NCI-H2196 (cell line): ENCODE measurements at regions not wholly inside any gene's neighbourhood (a gene's known extent, or its start where the extent isn't known, plus 50 kb on each side); places are given as distances from the start of the nearest gene placed in this dataset.
"Not testable (repeated sequence)": the region's sequence is repeated elsewhere in the genome, so short reads cannot be mapped to it uniquely, and the experiment has no call there.

ENCODE experiments used
- DNase-seq: peaks from one replicate; lab custom pipeline; 2025; ENCODE audit not compliant: unreplicated experiment; lab: John Stamatoyannopoulos, UW

DNA sequence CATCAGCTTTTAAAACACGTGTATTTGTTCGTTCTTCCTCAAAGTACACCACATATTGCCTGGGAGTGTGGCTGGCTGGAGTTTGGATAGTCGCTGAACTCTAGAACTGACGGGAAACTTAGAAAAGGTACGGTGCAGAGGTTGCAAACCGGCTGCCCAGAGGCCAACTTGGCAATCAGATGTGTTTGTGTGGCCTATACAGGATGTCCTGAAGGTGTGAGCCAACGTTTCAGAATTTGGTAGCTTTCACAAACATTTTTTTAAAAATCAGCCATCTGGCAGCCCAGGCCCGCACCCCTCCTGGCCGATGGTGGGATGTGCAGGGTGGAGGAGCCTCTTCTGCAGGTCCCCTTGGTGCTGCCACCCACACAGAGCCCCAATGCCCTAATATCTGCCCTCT is 73.6 kb upstream of the SLC25A33 start:
- DNase-seq, result no peak

DNA sequence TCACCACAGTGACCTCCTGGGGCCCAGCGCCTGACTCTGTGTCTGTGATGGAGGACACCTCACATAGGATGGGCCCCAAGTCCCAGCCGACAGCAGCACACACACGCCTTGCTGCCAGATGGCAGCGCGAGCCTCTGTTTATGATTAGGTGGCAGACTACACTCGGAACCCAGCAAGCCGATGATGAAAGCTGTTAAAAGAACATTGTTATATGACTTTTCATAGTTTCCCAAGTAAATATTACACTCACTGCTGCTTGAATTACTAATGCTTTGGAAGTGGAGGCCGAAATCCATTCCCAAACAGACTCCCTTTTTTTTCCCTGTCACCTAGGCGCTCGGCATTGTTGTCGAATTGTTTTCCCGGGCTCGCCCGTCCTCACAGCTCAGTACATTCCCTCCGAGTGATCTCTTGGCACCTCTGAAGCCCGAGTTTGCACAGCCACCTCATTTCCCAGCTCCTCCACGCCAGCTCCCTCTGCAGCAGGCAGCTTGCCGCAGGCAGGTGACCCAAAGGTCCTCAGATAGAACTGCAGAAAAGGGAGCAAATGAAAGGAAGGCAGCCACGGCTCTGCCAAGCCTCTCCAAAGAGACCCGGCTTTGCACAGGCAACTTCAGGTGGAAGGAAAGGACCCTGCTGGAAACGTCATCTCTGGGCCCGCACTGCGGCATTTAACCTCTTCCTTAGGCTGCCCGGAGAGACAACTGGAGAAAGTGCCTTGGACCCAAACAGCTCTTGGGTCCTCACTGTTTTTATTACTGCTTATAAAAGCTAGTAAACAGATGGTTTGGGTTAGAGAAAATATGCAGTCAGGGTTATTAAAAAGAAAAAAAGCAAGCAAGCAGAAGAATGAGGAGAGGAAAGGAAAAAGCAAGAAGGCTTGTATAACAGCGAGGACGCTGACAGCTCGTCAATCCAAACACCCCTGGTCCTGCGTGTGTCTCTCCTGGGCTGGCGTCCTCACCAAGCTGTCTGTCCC is 72.2 kb upstream of the SLC25A33 start:
- no peak for DNase-seq

DNA sequence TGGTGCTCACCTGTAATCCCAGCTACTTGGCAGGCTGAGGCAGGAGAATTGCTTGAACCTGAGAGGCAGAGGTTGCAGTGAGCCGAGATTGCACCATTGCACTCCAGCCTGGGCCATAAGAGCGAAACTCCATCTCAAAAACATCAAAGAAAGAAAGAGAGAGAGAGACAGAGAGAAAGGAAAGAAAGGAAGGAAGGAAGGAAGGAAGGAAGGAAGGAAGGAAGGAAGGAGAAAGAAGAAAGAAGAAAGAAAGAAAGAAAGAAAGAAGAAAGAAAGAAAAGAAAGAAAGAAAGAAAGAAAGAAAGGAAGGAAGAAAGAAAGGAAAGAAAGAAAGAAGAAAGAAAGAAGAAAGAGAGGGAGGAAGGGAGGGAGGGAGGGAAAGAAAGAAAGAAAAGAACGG is 69.4 kb upstream of the SLC25A33 start:
- DNase-seq, result not testable (repeated sequence)

DNA sequence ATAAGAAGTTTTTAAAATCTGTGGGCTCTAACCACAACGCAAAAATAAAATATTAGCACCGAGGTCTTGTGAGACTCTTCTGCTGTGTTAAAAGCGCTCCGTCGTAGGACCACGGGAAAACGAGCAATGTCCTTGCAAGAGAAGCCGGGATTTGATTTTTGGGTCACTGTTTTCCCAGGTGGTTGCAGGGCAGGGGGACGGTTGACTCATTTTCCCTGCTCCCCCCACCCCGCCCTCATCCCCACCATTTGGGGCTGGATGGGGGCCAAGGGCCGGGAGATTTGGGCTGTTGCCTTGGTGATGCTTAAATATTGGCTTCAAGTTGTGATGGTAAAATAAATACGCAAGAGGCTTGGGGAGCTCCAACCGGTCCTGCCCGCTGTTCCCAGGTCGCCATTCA is 67.6 kb upstream of the SLC25A33 start:
- no peak for DNase-seq

DNA sequence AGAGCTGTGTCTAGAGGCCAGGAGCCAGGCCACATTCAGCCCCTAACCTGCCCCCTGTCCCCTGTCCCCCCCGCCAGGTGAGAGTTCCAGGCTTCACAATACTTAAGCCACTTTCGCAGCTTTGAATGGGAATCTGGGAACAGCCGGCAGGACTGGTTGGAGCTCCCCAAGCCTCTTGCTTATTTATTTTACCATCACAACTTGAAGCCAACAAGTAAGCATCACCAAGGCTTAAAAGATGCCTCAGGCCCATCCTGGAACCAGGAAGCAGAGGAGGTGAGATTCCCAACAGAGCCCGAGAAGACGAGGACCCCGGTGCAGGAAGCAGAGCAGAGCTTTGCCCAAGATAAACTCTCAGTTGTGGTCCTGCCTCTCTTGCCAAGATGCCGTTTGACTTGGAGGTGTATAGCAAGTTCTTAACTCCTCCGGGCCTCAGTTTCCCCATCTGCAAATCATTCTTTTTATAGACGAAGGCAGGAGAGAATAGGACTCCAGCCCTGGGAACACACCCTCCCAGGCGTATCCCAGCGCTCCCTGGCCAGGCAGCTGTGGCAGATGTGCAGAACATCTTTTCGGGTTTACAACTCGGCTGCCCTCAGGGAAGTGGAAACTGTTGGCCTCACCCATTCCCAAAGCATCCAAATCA is 66.8 kb upstream of the SLC25A33 start:
- no peak for DNase-seq

DNA sequence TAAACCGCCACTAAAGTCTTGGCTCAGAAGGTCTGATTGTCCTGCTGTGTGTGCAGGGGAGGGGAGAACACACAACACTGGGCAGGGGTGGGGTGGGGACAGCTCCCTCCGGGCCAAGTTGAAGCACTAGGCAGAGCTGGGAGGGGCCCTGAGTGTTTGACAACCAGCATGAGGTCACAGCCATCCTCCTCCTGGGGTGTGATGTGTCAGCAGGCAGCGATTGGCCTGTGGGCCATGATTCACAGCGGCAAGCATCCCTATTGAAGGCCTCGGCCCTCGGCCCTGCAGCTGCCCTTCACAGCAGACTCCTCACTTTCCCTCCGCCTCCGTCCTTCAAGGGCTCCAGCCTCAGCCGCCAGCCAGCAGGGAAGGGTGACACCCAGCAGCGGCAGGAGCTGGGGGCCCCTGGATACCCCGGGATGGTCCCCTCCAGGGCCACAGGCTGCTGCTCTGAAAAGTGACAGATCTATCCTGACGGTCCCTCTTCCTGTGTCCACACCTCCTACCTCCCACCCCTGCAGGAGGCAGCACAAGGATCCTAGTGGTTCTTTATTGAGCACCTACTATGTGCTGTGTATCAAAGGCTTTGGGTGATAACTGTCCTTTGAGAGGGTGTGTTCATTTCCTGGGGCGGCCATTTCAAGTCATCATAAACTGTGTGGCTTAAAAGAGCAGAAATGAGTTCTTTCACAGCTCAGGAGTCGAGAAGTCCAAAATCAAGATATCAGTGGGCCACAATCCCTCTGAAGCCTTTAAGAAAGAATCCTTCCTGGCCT is 66.0 kb upstream of the SLC25A33 start:
- DNase-seq, result peak; percentile 65

DNA sequence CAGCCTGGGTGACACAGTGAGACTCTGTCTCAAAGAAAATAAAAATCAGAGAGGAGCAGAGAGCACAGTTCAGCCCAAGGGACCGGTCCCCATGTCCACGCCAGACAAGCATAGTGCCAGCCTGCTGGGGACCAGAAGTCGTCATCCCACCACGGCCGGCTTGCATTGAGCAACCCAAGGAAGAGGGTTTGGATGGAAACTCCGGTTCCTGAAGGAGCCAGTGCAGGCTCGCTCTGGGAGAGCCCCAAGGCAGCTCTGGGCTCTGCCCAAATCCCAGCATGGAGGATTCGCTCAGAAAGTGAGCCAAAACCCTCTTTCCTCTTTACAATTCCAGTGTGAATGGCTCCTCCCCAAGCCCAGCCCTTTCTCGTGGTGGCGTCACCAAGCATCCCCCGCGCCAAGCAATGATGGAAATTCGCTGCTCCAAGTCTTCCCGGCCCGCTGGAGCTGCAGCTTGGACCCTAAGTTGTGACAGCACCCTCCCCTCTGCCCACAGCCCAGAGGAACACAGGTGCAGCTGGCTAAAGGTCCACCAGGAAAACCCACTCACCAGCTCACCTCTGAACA is 64.1 kb upstream of the SLC25A33 start:
- no peak for DNase-seq

DNA sequence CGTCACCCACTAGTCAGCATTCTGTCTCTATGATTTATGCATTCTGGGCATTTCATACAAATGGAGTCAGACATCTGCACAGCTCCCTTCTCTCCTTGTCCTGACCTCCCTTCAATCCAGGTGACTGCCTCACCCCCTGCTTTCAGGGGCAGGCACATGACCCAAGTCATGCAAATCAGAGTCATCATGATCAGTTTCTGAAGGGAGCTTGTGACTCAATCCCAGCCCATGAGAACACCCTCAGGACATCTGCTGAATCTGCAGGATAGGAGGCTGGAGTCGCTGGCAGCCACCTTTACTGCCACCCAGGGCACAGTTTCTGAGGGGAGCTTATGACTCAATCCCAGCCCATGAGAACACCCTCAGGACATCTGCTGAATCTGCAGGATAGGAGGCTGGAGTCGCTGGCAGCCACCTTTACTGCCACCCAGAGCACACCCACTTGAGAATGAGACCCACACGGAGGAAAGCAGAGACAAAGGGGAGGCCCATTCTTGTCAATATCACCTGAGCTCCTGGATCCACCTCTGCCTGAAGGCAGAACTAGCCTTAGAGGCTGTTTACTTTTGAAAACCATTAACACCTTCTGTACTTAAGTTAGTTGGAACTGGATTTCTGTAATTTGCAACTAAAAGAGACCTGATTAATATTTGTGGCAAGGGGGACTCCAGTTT is 62.3 kb upstream of the SLC25A33 start:
- no peak for DNase-seq

DNA sequence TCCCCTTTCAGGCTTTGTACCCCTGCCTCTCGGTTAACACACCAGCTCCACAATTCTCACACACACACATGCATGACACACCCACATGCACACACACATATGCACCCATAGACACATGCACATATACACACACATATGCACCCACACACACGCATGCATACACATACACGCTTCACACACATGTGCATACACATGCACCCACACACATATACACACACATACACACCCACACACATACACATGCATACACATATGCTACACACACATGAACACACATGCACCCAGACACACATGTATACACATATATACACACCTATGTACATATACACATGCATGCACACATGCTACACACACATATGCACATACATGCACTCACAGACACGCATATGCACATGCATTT is 61.7 kb upstream of the SLC25A33 start:
- DNase-seq, result no peak

DNA sequence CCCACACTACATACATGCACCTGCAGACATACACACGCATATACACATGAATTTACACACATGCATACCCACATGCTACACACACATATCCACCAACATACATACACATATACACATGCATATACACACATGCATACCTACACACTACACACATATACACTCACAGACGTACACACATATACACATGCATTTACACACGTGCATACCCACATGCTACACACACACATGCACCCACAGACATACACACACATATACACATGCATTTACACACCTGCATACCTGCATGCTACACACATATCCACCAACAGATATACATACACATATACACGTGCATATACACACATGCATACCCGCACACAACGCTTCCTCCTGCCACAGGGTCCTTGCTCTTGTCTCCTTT is 61.2 kb upstream of the SLC25A33 start:
- no peak for DNase-seq

DNA sequence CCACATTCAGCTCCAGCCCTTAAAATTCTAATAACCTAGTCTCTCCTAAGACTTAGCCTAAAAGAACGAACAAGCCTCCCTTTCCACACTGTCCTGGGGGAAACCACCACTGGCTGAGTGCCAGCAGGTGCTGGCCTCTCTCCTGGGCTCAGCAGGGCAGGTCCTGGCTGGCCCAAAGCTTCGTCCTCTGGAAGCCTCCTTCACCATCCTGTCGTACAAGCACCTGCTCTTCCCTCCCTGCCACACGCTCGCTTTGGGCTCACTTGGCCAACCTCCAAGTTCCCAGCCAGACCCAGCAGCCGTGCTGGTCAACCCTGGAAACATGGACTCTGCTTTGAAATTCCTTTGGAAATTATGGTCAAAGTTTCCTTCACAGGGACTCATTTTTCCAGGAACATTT is 58.2 kb upstream of the SLC25A33 start:
- DNase-seq, result peak; percentile 67

DNA sequence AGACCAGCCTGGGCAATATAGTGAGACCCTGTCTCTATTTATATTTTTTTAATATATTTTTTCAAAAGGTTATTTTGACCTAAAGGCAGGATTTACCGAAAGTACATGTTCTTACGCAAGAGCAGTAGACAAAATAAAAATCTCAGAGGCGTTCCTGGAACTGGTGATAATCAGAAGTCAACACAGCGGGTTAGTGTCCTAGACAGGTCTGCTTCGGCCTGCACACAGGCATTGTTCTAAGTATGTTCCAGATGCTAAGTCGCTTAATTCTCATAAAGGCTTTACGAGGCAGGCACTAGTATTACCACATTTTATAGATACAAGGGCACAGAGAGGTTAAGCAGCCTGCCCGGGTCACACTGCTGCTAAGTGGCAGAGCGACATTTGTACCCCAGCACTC is 56.9 kb upstream of the SLC25A33 start:
- no peak for DNase-seq

DNA sequence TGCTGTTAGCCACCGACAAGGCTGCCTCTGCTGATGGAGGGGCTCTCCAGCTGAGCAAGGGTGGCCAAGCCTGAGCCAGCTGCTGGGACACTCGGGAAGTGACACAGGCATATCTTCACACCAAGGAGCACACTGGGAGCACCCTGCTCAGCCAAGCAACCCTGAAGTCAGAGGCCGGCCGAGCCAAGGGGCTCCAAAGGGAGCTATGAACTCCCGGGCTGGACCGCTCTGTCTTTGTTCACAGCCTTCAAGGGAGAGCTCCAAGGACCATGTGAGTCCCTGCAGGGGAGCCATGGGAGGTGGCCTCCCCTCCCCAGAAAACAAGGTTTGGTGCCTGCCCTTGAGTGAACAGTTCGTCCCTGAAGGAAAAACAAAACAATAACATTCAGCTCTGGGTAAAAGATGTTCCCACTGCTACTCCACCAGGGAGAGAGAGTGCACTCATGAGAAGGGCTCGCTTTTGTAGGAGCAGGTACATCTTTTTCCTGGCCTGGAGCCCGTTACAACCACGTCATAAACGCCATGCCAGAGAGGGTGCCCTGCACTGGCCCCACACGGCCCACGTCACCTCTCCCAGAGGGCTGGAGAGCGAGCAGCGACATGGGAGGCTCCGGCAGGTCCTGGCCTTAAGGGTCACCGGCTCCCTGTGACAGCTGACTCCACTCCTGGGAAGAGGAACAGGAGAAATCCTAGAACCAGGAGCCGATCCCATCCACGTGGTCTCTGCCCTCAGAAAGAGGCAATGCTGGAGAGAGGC is 56.3 kb upstream of the SLC25A33 start:
- no peak for DNase-seq

DNA sequence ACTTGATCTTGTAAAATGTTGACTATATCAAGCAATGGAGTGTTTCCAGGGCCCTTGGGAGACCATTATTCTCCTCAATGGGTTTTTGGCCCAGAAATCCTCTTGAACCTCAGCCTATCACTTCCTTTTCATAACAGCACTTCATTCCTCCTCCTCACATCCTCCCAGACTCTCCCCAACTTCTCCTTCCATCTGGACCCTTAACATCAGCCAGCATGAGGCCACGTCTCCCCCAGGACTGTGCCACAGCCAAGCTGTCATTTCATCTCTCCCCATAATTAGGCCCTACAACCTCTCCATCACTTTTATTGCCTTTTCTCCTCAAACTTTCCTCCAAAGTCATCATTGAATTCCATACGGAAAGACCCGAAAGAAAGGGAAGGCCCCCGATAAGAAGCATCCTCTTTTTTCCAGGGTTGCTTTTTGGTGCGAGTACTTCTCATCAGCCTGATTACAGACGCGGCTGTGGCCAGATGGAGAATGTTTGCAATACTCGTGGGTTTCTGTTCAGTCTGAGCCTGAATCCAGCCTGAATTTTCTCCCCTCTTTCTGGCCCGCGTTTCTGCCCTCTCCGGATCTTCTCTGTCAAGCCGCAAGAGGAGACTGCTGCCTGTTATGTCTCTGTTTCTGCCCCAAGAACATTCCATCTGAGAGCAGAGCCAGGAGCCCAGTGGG is 52.7 kb upstream of the SLC25A33 start:
- no peak for DNase-seq
